Gastroesophageal sphincter (tissue), 4 donors: ENCODE measurements at regions not wholly inside any gene's neighbourhood (a gene's known extent, or its start where the extent isn't known, plus 50 kb on each side); places are given as distances from the start of the nearest gene placed in this dataset.
A peak's percentile ranks its signal among the peaks of the same experiment; 100 is the strongest.

Experiments used
- ATAC-seq: fragments of 150-250 bp; one replicate; pipeline ENCODE4 v1.9.1; 2016; ENCODE audit warnings: mild to moderate bottlenecking, moderate library complexity
- H3K27ac ChIP-seq, 4 donors: fragments of 200-600 bp; sonication (generic) in 3 of 4; 1 replicate in 3 of 4; 2 replicates in 1 of 4; pipeline ENCODE4 v1.5.1; 2016 to 2019
- H3K27me3 ChIP-seq: fragments of 200-600 bp; sonication (generic); one replicate; pipeline ENCODE4 v1.5.1; 2019
- H3K36me3 ChIP-seq, 2 donors: fragments of 200-600 bp; sonication (generic); one replicate each; pipeline ENCODE4 v1.5.1; 2019; ENCODE audit warnings: control low read depth in 1 of 2
- H3K4me1 ChIP-seq, 3 donors: fragments of 200-600 bp; sonication (generic); 1 replicate in 2 of 3; 2 replicates in 1 of 3; pipeline ENCODE4 v1.5.1; 2016 to 2019; ENCODE audit warnings: control low read depth in 2 of 3
- H3K4me3 ChIP-seq, 2 donors: fragments of 200-600 bp; sonication (generic); one replicate each; pipeline ENCODE4 v1.5.1; 2019; ENCODE audit warnings: mild to moderate bottlenecking in 1 of 2, moderate library complexity in 1 of 2
- H3K9me3 ChIP-seq, 3 donors: fragments of 200-600 bp; sonication (generic); one replicate each; pipeline ENCODE4 v1.5.1; 2017 to 2019; ENCODE audit warnings: control low read depth in 2 of 3
- EP300 ChIP-seq: sonication (generic); formaldehyde crosslinking; IDR thresholded peaks from one replicate; pipeline ENCODE4 v1.6.1; 2017; ENCODE audit warnings: antibody characterized with exemption, mild to moderate bottlenecking
- POLR2A ChIP-seq, 2 donors: fragments of 450-650 bp; IDR thresholded peaks; one replicate each; pipeline ENCODE4 v1.6.1; 2017; ENCODE audit warnings: antibody characterized with exemption in 2 of 2, mild to moderate bottlenecking in 2 of 2, moderate library complexity in 1 of 2
- POLR2AphosphoS5 ChIP-seq: sonication (generic); formaldehyde crosslinking; IDR thresholded peaks from one replicate; pipeline ENCODE4 v1.6.1; 2017; ENCODE audit warnings: antibody characterized with exemption
- WGBS, 2 donors: methylation state at CpG; one replicate each; pipeline ENCODE4 v1.1.5; 2018; ENCODE audit warnings: low coverage in 1 of 2; 5-methylcytosine and 5-hydroxymethylcytosine counted together
- TF ChIP-seq, protein P1 (sequence below), 4 experiments: fragments of 200-600 bp in 2 of 4; fragments of 450-650 bp in 2 of 4; sonication (generic) in 1 of 4; IDR thresholded peaks; one replicate each; pipeline ENCODE4 v1.5.1; 2017 to 2019; ENCODE audit warnings: antibody characterized with exemption in 4 of 4, mild to moderate bottlenecking in 2 of 4, moderate library complexity in 2 of 4

DNA sequence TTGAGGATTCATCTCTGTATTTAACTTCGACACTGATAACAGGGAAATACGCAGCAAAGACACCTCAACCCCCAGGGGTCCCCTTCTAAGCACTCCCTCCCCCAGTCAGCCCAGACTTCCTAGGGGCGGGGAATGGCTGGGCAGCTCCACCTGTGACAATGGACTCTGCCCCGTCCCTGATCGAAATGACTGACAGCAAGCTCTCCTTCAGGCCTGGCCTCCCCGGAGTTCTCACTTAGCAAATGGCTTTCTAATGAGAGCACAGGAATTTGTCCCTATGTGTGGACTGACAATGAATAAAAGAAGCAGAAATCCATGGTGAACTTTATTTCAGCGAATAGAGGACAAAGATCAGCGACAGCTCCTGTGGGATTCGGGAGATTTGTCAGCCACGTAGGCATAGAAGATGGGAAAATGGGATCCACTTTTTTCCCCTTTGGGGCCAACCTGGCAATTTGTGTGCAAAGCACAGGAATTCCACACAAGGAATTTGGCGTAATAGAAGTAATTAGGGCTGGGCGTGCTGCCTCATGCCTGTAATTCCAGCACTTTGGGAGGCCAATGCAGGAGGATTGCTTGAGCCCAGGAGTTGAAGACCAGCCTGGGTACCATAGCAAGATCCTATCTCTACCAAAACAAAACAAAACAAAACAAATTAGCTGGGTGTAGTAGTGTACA lies 63.8 kb downstream of the TNFAIP2 start:
- no peak for ATAC-seq
- Histone ChIP-seq H3K36me3 (no peaks in the 10 kb centered on the region), H3K9me3 (no peaks in the 10 kb centered on the region), H3K4me3 (no peak overlapping the region), H3K27me3 (peaks cover 41% of the 10 kb centered on the region), H3K4me1 (peaks cover 0 to 26% (median 8%) of the 10 kb centered on the region in 3 donors), H3K27ac (no peak overlapping the region)
- 75 to 80% methylated on average over 6 to 11 of the region's 12 CpGs for WGBS, 2 donors
- no peak for TF ChIP-seq EP300
- TF ChIP-seq, protein P1, sequence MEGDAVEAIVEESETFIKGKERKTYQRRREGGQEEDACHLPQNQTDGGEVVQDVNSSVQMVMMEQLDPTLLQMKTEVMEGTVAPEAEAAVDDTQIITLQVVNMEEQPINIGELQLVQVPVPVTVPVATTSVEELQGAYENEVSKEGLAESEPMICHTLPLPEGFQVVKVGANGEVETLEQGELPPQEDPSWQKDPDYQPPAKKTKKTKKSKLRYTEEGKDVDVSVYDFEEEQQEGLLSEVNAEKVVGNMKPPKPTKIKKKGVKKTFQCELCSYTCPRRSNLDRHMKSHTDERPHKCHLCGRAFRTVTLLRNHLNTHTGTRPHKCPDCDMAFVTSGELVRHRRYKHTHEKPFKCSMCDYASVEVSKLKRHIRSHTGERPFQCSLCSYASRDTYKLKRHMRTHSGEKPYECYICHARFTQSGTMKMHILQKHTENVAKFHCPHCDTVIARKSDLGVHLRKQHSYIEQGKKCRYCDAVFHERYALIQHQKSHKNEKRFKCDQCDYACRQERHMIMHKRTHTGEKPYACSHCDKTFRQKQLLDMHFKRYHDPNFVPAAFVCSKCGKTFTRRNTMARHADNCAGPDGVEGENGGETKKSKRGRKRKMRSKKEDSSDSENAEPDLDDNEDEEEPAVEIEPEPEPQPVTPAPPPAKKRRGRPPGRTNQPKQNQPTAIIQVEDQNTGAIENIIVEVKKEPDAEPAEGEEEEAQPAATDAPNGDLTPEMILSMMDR (IDR thresholded peaks at IDR 0.05): no peak
- no peak for TF ChIP-seq POLR2A (IDR thresholded peaks at IDR 0.05)
- TF ChIP-seq POLR2AphosphoS5: no peak

DNA sequence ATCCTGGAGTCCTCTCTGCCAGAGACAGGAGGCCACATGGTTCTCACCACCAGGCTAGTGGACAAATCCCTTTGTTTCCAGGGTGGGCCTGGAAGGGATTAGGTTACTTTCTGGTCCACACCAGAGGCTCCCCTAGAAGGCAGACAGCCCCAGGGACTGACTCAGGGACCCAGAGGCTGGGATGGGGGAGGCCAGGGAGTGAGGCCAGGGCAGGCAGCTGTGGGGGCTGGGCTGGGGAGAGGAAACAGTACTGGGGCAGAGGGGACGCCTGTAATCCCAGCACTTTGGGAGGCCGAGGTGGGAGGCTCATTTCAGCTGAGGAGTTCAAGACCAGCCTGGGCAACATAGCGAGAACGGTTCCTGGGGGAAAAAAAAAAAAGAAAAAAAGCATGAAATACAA lies 64.7 kb downstream of the TNFAIP2 start:
- ATAC-seq: no peak
- peaks cover 0 to 31% (median 8%) of the 10 kb centered on the region in 3 donors for H3K4me1 ChIP-seq
- H3K27me3 ChIP-seq: peaks cover 41% of the 10 kb centered on the region
- H3K36me3 ChIP-seq: no peaks in the 10 kb centered on the region
- TF ChIP-seq, protein P1 (IDR thresholded peaks at IDR 0.05): no peak
- no peak for TF ChIP-seq EP300
- TF ChIP-seq POLR2A (IDR thresholded peaks at IDR 0.05): no peak
- no peak for TF ChIP-seq POLR2AphosphoS5
- H3K4me3 ChIP-seq: no peak overlapping the region
- no peaks in the 10 kb centered on the region for H3K9me3 ChIP-seq
- H3K27ac ChIP-seq: no peak overlapping the region
- 81 to 94% methylated on average over 3 to 4 of the region's 4 CpGs for WGBS, 2 donors

DNA sequence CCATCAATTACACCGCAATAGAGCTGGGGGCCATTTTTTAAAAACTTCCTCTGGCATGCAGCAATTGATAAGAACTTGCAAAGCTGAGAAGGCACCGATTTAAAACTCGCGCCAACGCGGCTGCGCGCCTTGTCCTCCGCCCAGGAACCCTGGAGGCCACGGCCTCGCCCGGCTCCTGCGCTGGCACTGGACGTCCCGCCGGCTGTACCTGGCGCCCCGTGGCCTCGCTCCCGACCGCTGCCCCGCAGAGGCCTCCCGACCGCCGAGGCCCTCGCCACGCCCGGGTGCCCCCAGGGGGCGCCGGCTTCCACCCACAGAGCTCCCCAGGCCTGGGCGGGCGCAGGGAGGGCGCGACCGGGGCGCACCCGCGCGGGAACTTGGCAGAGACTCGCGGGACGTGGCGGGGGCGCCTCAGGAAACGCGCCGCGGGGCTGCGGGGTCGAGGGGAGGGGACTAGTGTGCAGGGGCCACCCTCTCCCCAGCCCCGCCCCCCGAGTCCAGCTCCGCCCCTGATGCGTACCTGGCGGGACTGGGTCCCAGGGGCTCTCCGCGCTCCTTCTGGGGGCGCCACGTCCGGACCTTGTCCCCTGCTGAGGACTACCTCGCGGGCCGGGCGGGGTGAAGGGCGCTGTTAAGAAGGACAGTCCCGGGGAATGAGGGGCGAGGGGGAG lies 65.7 kb downstream of the TNFAIP2 start:
- Histone ChIP-seq H3K36me3 (no peaks in the 10 kb centered on the region), H3K27ac (peak overlapping the region in 2 of 4 donors; percentile 19 to 69), H3K27me3 (peaks cover 41% of the 10 kb centered on the region), H3K4me1 (peaks cover 0 to 31% (median 8%) of the 10 kb centered on the region in 3 donors), H3K4me3 (peak overlapping the region; percentile 13 to 52), H3K9me3 (peaks cover 0 to 5% (median 0%) of the 10 kb centered on the region in 3 donors)
- 0 to 60% methylated on average over 1 of the region's 67 CpGs for WGBS, 2 donors
- peak; percentile 40 for ATAC-seq
- TF ChIP-seq, protein P1 (IDR thresholded peaks at IDR 0.05): peak in 3 of 4 experiments; percentile 30 to 66 (median 55)
- TF ChIP-seq POLR2A (IDR thresholded peaks at IDR 0.05): no peak

DNA sequence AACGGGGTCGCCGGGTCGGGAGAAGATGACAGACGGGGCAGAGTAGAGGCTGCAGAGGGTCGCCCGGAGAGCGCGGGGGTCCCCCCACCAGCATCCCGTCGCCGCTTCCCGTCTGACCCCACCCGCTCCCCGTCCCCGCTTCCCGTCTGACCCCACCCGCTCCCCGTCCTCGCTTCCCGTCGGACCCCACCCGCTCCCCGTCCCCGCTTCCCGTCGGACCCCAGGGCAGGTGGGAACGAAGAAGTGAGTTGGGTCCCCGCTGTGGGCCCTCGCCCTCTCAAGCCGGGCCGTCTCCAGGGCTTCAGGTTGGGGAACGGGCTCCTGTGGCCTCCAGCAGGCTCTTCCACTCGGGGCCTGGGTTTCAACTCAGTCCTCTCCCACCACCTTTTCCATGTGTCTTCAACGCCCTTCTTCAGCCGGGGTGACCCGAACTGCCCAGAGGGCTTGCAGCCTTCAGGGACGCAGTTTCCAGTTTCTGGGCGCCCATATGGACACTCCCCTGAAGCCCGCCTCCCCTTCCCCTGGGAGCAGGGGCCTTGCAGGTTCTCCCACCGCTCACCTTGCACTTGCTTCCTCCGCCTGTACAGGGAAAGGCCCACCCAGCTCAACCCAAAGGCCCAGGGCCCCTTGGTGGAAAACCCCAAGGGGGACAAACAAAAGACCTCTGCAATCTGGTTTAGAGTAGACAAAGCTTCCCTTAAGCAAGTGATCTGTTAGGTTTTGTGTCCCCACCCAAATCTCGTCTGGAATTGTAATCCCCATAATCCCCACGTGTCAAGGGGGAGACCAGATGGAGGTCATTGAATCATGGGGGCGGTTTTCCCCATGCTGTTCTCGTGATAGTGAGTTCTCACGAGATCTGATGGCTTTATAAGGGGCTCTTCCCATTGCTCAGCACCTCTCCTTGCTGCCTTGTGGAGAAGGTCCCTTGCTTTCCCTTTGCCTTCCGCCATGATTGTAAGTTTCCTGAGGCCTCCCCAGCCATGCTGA lies 66.5 kb downstream of the TNFAIP2 start:
- Histone ChIP-seq H3K9me3 (peaks cover 0 to 6% (median 0%) of the 10 kb centered on the region in 3 donors), H3K27ac (peak overlapping the region in 2 of 4 donors; percentile 19 to 69), H3K4me3 (peak overlapping the region in 1 of 2 donors; percentile 52), H3K36me3 (no peaks in the 10 kb centered on the region), H3K4me1 (peaks cover 0 to 31% (median 10%) of the 10 kb centered on the region in 3 donors), H3K27me3 (peaks cover 41% of the 10 kb centered on the region)
- 87 to 100% methylated on average over 3 to 9 of the region's 48 CpGs for WGBS, 2 donors
- no peak for ATAC-seq
- TF ChIP-seq POLR2A (IDR thresholded peaks at IDR 0.05): no peak
- TF ChIP-seq, protein P1 (IDR thresholded peaks at IDR 0.05): no peak
- no peak for TF ChIP-seq EP300
- no peak for TF ChIP-seq POLR2AphosphoS5
